ENCODE measurements at regions not wholly inside any gene's neighbourhood (a gene's known extent, or its start where the extent isn't known, plus 50 kb on each side); places are given as distances from the start of the nearest gene placed in this dataset.
"Not testable (repeated sequence)": the region's sequence is repeated elsewhere in the genome, so short reads cannot be mapped to it uniquely, and the experiment has no call there.

- not testable (repeated sequence) for DNase-seq
Observed at GRCh38 chr3:127435299-127435698, 147.5 kb upstream of the PRR20G start.

GRCh38 chr3:127431066-127431465, 143.2 kb upstream of the PRR20G start:
- DNase-seq: no peak

- DNase-seq: no peak
Observed at GRCh38 chr3:127428344-127428997, 140.6 kb upstream of the PRR20G start.

- DNase-seq: no peak
Observed at GRCh38 chr3:127427666-127428065, 139.8 kb upstream of the PRR20G start.

GRCh38 chr3:127427156-127427555, 139.3 kb upstream of the PRR20G start:
- DNase-seq: no peak

- DNase-seq: no peak
Observed at GRCh38 chr3:127426444-127427153, 138.8 kb upstream of the PRR20G start.

GRCh38 chr3:127425505-127426443, 137.9 kb upstream of the PRR20G start:
- DNase-seq: no peak

GRCh38 chr3:127424766-127425504, 137.1 kb upstream of the PRR20G start:
- DNase-seq: no peak

- no peak for DNase-seq
Observed at GRCh38 chr3:127423856-127424765, 136.3 kb upstream of the PRR20G start.

GRCh38 chr3:127422663-127423375, 135.0 kb upstream of the PRR20G start:
- no peak for DNase-seq

- no peak for DNase-seq
Observed at GRCh38 chr3:127421943-127422662, 134.3 kb upstream of the PRR20G start.

- no peak for DNase-seq
Observed at GRCh38 chr3:127420829-127421228, 133.0 kb upstream of the PRR20G start.

- no peak for DNase-seq
Observed at GRCh38 chr3:127419641-127420553, 132.1 kb upstream of the PRR20G start.

- DNase-seq: no peak
Observed at GRCh38 chr3:127419182-127419581, 131.3 kb upstream of the PRR20G start.

- no peak for DNase-seq
Observed at GRCh38 chr3:127418560-127419147, 130.8 kb upstream of the PRR20G start.

- no peak for DNase-seq
Observed at GRCh38 chr3:127417709-127418559, 130.1 kb upstream of the PRR20G start.

GRCh38 chr3:127413871-127414270, 126.0 kb upstream of the PRR20G start:
- DNase-seq: no peak

- DNase-seq: no peak
Observed at GRCh38 chr3:127413318-127413673, 125.5 kb upstream of the PRR20G start.

All from activated naive CD4-positive, alpha-beta T cell treated with Interleukin-2 at 50 U/mL for 16 hours (primary cell).